ENCODE measurements at regions not wholly inside any gene's neighbourhood (a gene's known extent, or its start where the extent isn't known, plus 50 kb on each side); places are given as distances from the start of the nearest gene placed in this dataset.

DNA sequence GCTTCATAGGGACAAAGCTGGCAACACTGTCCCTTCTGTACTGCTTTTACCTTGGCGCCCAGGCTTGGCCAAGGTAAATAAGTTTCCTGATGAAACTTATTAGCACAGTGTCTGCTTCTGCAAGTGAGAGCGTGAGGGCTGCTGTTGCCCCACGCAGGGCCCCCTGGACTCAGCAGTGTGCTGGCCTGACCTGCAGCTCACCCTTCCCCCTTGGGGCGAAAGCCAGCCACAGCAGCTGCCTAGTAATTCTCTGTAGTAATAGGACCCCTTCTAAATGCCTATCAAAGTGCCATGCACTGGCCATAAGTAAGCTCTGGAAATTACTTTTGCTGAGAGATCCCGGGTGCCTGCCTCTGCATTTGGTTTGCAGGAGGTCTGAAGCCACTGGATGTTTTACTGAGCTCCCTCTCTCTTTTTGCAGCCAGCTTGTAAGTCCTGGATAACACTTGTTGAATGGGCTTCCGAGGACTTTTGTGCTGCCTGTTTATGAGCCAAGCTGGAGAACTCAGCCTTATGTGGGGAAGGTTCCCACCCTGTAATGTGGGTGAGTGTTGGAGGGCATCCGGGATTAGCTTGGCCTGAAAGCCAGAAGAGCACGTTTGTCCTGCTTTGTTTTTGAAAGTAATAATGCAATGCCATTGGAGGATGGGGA, 293.9 kb downstream of the C7orf25 start:
- TF ChIP-seq, protein P1, sequence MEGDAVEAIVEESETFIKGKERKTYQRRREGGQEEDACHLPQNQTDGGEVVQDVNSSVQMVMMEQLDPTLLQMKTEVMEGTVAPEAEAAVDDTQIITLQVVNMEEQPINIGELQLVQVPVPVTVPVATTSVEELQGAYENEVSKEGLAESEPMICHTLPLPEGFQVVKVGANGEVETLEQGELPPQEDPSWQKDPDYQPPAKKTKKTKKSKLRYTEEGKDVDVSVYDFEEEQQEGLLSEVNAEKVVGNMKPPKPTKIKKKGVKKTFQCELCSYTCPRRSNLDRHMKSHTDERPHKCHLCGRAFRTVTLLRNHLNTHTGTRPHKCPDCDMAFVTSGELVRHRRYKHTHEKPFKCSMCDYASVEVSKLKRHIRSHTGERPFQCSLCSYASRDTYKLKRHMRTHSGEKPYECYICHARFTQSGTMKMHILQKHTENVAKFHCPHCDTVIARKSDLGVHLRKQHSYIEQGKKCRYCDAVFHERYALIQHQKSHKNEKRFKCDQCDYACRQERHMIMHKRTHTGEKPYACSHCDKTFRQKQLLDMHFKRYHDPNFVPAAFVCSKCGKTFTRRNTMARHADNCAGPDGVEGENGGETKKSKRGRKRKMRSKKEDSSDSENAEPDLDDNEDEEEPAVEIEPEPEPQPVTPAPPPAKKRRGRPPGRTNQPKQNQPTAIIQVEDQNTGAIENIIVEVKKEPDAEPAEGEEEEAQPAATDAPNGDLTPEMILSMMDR (IDR thresholded peaks at IDR 0.05; ENCODE audit: low read depth, low read length) = no peak
- peak in 1 of 2 donors; percentile 22 for DNase-seq (ENCODE audit: low read depth in 2 of 2)
- no peak overlapping the region for H3K4me3 ChIP-seq (replicated peaks in 1 of 2; ENCODE audit: low read depth in 2 of 2, low read length in 2 of 2)

DNA sequence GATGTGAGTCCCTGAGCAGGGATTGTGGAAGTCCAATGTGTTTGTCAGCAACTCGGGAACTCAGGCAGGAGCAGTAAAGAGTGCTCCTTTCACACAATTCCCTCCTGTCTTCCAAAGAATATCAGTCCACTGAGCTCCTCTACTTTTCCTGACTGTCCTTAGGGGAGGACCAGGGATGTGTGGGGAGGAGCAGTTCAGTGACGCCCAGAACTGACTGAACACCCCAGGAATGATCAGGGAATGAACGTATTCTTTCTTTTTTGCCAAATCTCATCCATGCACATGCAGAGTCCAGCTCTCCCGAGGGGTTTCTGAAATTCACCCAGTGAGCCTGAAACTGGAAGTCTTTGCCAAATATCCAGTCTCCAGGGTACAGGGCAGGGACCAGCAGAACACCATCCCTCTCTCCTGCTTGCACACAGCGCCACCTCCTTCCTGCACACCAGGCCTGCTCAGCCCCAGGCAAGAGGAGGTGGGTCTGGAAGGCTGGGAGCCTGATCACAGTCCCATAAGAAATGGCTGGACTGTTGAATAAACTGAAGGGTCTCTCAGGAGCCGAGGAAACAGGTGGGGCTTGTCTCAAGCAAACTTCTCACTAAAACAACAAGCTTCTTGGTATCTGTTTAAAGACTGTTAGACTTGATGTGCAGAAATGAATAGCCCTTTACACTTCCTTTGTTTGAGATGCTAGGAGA, 294.7 kb downstream of the C7orf25 start:
- DNase-seq (ENCODE audit: low read depth in 2 of 2) = peak in 1 of 2 donors; percentile 22
- TF ChIP-seq, protein P1 (IDR thresholded peaks at IDR 0.05; ENCODE audit: low read depth, low read length) = no peak
- no peak overlapping the region for H3K4me3 ChIP-seq (replicated peaks in 1 of 2; ENCODE audit: low read depth in 2 of 2, low read length in 2 of 2)

DNA sequence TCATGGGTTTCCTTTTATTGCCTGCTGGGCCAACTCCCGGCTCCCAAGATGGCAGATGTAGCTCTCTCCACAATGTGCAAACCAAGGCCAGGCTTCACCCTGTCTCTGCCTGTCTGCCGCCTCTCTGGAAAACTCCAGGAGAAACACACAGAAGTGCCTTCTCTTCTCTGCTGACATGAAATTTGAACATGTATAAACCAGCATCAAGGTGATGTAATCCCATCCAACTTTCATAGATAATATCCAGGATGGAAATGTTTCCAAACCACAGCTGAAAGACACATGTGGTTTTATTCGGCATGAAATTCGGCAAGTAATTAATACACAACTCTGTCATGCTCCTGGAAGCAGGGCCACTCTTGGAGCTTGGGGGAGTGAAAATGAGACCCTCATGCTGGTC, 297.2 kb downstream of the C7orf25 start:
- no peak overlapping the region for H3K4me3 ChIP-seq (replicated peaks in 1 of 2; ENCODE audit: low read depth in 2 of 2, low read length in 2 of 2)
- no peak for DNase-seq (ENCODE audit: low read depth in 2 of 2)
- TF ChIP-seq, protein P1 (IDR thresholded peaks at IDR 0.05; ENCODE audit: low read depth, low read length) = no peak

DNA sequence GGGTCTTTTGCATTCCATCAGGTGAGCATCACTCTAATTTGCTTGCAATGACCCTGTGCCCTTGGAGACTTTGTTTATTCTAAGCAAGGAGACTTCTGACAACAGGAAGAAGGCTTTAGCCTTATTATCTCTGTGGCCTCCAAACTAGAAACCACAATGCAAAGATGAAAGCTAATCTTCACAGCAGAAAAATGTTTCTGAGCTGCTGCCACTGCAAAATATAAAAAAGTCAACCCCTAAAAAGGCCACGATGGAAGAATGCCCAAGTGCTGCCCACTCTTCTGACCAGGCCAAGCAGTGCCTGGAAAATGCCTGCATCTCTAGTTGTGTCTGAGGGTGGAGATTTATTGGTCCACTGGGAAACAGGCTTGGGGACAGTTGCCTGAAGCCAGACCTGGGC, 299.9 kb downstream of the C7orf25 start:
- TF ChIP-seq, protein P1 (IDR thresholded peaks at IDR 0.05; ENCODE audit: low read depth, low read length) = no peak
- no peak for DNase-seq (ENCODE audit: low read depth in 2 of 2)
- no peak overlapping the region for H3K4me3 ChIP-seq (replicated peaks in 1 of 2; ENCODE audit: low read depth in 2 of 2, low read length in 2 of 2)

DNA sequence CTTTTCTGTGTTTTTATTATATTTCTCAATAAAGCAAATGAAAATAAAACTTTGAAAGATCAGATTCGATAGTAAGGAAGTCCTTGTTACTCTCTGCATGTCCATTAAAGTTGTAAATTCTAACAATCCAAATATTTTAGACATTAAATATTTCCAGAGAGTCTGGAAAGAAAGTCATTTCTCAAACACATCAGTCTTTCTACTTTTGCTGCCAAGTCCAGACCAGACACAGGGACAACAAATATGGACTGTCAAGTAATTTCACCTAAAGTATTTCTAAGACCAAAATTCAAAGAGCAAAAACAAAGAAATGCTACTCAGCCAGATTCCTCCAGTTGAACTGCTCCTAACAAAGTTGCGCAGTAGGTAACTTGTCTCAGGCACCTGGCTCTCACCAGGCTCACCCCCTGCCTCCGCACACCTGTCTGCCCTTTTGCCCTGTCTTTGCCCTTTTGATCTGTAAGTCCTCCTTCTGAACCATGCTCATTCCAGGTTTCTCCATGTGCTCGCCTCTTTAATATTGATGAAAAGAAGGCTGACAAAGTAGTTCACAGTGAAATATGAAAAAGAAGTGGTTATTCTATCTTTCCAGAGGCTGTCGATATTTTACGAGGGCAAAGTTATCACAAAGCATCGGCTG, 300.5 kb downstream of the C7orf25 start:
- TF ChIP-seq, protein P1 (IDR thresholded peaks at IDR 0.05; ENCODE audit: low read depth, low read length) = no peak
- no peak overlapping the region for H3K4me3 ChIP-seq (replicated peaks in 1 of 2; ENCODE audit: low read depth in 2 of 2, low read length in 2 of 2)

DNA sequence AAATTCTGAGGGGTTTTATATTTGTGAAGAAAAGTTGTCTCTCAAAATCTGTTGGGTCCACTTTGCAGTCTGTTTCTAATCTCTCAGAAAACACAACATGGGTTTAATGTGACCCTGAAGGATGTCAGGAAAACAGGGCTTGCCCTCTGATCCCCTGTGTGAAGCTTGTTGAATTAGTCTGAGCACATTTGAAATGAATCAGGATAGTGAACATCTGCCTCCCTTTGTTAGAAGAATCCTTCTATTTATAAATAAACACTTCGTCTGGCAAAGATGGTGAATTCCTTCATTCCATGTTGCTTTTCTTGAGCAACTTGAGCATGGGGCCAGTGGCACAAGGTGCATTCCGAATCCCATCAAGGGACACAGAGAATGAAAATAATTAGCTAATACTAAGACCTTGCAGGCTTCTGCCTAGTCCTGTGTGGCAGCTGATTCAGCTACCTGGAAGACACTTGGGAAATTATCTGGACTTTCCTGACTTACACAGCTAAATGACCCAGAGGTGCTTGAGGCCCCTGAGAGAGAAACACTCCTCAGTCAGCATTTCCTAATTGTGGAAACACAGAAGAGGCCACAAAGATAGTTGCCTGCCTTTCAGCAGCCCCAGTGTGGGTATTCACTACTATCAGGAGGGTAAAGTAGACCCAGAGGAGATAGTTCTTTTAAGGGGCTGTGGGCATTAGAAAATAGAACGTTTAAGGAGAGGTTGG, 305.5 kb downstream of the C7orf25 start:
- peak in 1 of 2 donors; percentile 68 for DNase-seq (ENCODE audit: low read depth in 2 of 2)
- TF ChIP-seq, protein P1 (IDR thresholded peaks at IDR 0.05; ENCODE audit: low read depth, low read length) = no peak
- no peak overlapping the region for H3K4me3 ChIP-seq (replicated peaks in 1 of 2; ENCODE audit: low read depth in 2 of 2, low read length in 2 of 2)

More for the DNA sequence above, 300.5 kb downstream of the C7orf25 start:
- DNase-seq (ENCODE audit: low read depth in 2 of 2) = no peak
